Thyroid gland (tissue), 4 donors: ENCODE measurements at regions not wholly inside any gene's neighbourhood (a gene's known extent, or its start where the extent isn't known, plus 50 kb on each side); places are given as distances from the start of the nearest gene placed in this dataset.

Experiments used
- DNase-seq, 2 donors: peaks; one replicate each; pipeline ENCODE4 v3.0.0-alpha.2; 2019
- H3K27ac ChIP-seq, 3 donors: fragments of 200-600 bp; sonication (generic); 1 replicate in 2 of 3; 2 replicates in 1 of 3; pipeline ENCODE4 v1.5.1; 2016 to 2019; ENCODE audit warnings: mild to moderate bottlenecking in 1 of 3, moderate library complexity in 1 of 3
- H3K27me3 ChIP-seq: fragments of 200-600 bp; sonication (generic); one replicate; pipeline ENCODE4 v1.5.1; 2019
- H3K36me3 ChIP-seq, 2 donors: fragments of 200-600 bp; sonication (generic); one replicate each; pipeline ENCODE4 v1.5.1; 2016 to 2019
- H3K4me1 ChIP-seq, 2 donors: fragments of 200-600 bp; sonication (generic); one replicate each; pipeline ENCODE4 v1.5.1; 2017 to 2019
- H3K4me3 ChIP-seq, 3 donors: fragments of 200-600 bp; sonication (generic); replicated peaks in 1 of 3; 1 replicate in 2 of 3; 2 replicates in 1 of 3; pipeline ENCODE4 v1.5.1; 2016; ENCODE audit warnings: mild to moderate bottlenecking in 1 of 3
- H3K9me3 ChIP-seq: fragments of 200-600 bp; sonication (generic); one replicate; pipeline ENCODE4 v1.5.1; 2017
- CTCF ChIP-seq, 6 experiments: fragments of 200-600 bp in 3 of 6; fragments of 450-650 bp in 3 of 6; sonication (generic) in 3 of 6; IDR thresholded peaks; one replicate each; pipeline ENCODE4 v1.5.1; 2016 to 2019; ENCODE audit warnings: antibody characterized with exemption in 6 of 6, mild to moderate bottlenecking in 2 of 6, inconsistent platforms in 1 of 6, moderate library complexity in 1 of 6
- POLR2A ChIP-seq, 2 donors: fragments of 450-650 bp; IDR thresholded peaks; one replicate each; pipeline ENCODE4 v1.6.1; 2017; ENCODE audit warnings: antibody characterized with exemption in 2 of 2, mild to moderate bottlenecking in 2 of 2, moderate library complexity in 1 of 2
- WGBS, 2 donors: methylation state at CpG; one replicate each; pipeline ENCODE4 v1.1.5; 2017; 5-methylcytosine and 5-hydroxymethylcytosine counted together
- intact Hi-C: fragments of 100-400 bp; cut with DNase I; formaldehyde crosslinking; loops from one replicate; pipeline ENCODE4 v1.15.1; 2023

GRCh38 chr2:151049746-151050145 lies 211.9 kb downstream of the RBM43 start:
- Histone ChIP-seq H3K27ac (no peak overlapping the region), H3K27me3 (no peaks in the 10 kb centered on the region), H3K4me3 (no peak overlapping the region), H3K9me3 (no peaks in the 10 kb centered on the region), H3K4me1 (no peaks in the 10 kb centered on the region), H3K36me3 (no peaks in the 10 kb centered on the region)
- TF ChIP-seq POLR2A (IDR thresholded peaks at IDR 0.05) (no peak), CTCF (IDR thresholded peaks at IDR 0.05) (no peak)
- WGBS, 2 donors: 36 to 78% methylated on average over 1 of the region's 1 CpG
- DNase-seq: no peak
- intact Hi-C loops: no loop called here

- no peaks in the 10 kb centered on the region for H3K27me3 ChIP-seq
- H3K27ac ChIP-seq: no peak overlapping the region
- H3K4me1 ChIP-seq: no peaks in the 10 kb centered on the region
- no peaks in the 10 kb centered on the region for H3K36me3 ChIP-seq
- intact Hi-C loops: no loop called here
- H3K9me3 ChIP-seq: no peaks in the 10 kb centered on the region
- no peak for DNase-seq
- TF ChIP-seq CTCF (IDR thresholded peaks at IDR 0.05): no peak
- no peak for TF ChIP-seq POLR2A (IDR thresholded peaks at IDR 0.05)
- no peak overlapping the region for H3K4me3 ChIP-seq
- WGBS, 2 donors: 91 to 92% methylated on average over 6 of the region's 6 CpGs
Measured at GRCh38 chr2:151048331-151049054, 213.2 kb downstream of the RBM43 start.

- no peak for DNase-seq
- intact Hi-C loops: no loop called here
- H3K27me3 ChIP-seq: no peaks in the 10 kb centered on the region
Measured at GRCh38 chr2:151043484-151043883, 218.2 kb downstream of the RBM43 start.

GRCh38 chr2:151042964-151043363 lies 218.7 kb downstream of the RBM43 start:
- Histone ChIP-seq H3K4me1 (no peaks in the 10 kb centered on the region), H3K4me3 (no peak overlapping the region), H3K27ac (no peak overlapping the region), H3K9me3 (no peaks in the 10 kb centered on the region), H3K27me3 (no peaks in the 10 kb centered on the region), H3K36me3 (no peaks in the 10 kb centered on the region)
- no peak for TF ChIP-seq CTCF (IDR thresholded peaks at IDR 0.05)
- TF ChIP-seq POLR2A (IDR thresholded peaks at IDR 0.05): no peak
- 96 to 97% methylated on average over 2 of the region's 2 CpGs for WGBS, 2 donors
- intact Hi-C loops: no loop called here
- DNase-seq: no peak

More at GRCh38 chr2:151043484-151043883, 218.2 kb downstream of the RBM43 start:
- TF ChIP-seq CTCF (IDR thresholded peaks at IDR 0.05): no peak
- TF ChIP-seq POLR2A (IDR thresholded peaks at IDR 0.05): no peak
- no peak overlapping the region for H3K4me3 ChIP-seq
- WGBS, 2 donors: 84 to 86% methylated on average over 5 of the region's 5 CpGs
- H3K4me1 ChIP-seq: no peaks in the 10 kb centered on the region
- no peaks in the 10 kb centered on the region for H3K9me3 ChIP-seq
- no peaks in the 10 kb centered on the region for H3K36me3 ChIP-seq
- H3K27ac ChIP-seq: no peak overlapping the region

DNA sequence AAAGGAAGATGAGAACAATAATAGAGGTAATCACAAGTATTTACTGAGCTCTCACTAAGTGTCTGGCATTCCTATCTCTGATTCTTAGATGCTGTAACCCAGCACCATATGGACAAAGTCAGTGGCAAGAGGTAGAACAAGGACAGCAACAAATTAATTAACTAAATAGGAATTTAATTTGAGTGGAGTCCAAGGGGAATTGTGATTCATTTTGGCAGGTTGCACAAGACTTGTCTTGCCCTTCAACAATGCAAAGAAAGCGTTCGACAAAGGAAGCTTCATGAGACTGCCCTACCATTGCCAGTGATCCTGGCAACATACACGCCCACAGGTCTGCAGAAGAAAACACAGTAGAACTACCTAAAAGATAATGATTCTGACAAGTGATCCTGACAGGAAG lies 221.6 kb downstream of the RBM43 start:
- no peak overlapping the region for H3K27ac ChIP-seq
- H3K27me3 ChIP-seq: no peaks in the 10 kb centered on the region
- intact Hi-C loops: no loop called here
- no peaks in the 10 kb centered on the region for H3K36me3 ChIP-seq
- WGBS, 2 donors: 91 to 95% methylated on average over 3 of the region's 3 CpGs
- H3K9me3 ChIP-seq: no peaks in the 10 kb centered on the region
- no peaks in the 10 kb centered on the region for H3K4me1 ChIP-seq
- DNase-seq: no peak
- TF ChIP-seq CTCF (IDR thresholded peaks at IDR 0.05) (no peak), POLR2A (IDR thresholded peaks at IDR 0.05) (no peak)
- H3K4me3 ChIP-seq: no peak overlapping the region
